GM19372 (cell line): ENCODE measurements at regions not wholly inside any gene's neighbourhood (a gene's known extent, or its start where the extent isn't known, plus 50 kb on each side); places are given as distances from the start of the nearest gene placed in this dataset.
A peak's percentile ranks its signal among the peaks of the same experiment; 100 is the strongest.

Experiments
- ATAC-seq: cut with Tn5 transposase; IDR thresholded peaks from one replicate; pipeline ENCODE4 v1.9.1; 2021; ENCODE audit warnings: mild to moderate bottlenecking, low read depth, moderate library complexity; ENCODE audit not compliant: unreplicated experiment

GRCh38 chr16:79309606-79310005, 290.9 kb downstream of the MAF start:
- ATAC-seq = no peak

GRCh38 chr16:79307214-79307613, 293.3 kb downstream of the MAF start:
- no peak for ATAC-seq

- no peak for ATAC-seq
Measured at GRCh38 chr16:79305074-79305473, 295.5 kb downstream of the MAF start.

GRCh38 chr16:79303959-79304387, 296.6 kb downstream of the MAF start:
- ATAC-seq = no peak

GRCh38 chr16:79303206-79303605, 297.3 kb downstream of the MAF start:
- ATAC-seq = no peak

- no peak for ATAC-seq
Measured at GRCh38 chr16:79302731-79303130, 297.8 kb downstream of the MAF start.

GRCh38 chr16:79301051-79301450, 299.5 kb downstream of the MAF start:
- ATAC-seq = no peak

GRCh38 chr16:79298894-79299799, 301.4 kb downstream of the MAF start:
- no peak for ATAC-seq

GRCh38 chr16:79298476-79298875, 302.1 kb downstream of the MAF start:
- ATAC-seq = no peak

GRCh38 chr16:79297805-79298204, 302.7 kb downstream of the MAF start:
- ATAC-seq = no peak

GRCh38 chr16:79297296-79297695, 303.2 kb downstream of the MAF start:
- no peak for ATAC-seq

GRCh38 chr16:79296491-79296890, 304.0 kb downstream of the MAF start:
- ATAC-seq = no peak

- ATAC-seq = no peak
Measured at GRCh38 chr16:79295746-79296145, 304.8 kb downstream of the MAF start.

- no peak for ATAC-seq
Measured at GRCh38 chr16:79295162-79295561, 305.4 kb downstream of the MAF start.

GRCh38 chr16:79294568-79294967, 306.0 kb downstream of the MAF start:
- no peak for ATAC-seq

- no peak for ATAC-seq
Measured at GRCh38 chr16:79293836-79294460, 306.6 kb downstream of the MAF start.

- ATAC-seq = no peak
Measured at GRCh38 chr16:79288066-79288465, 312.5 kb downstream of the MAF start.

GRCh38 chr16:79287424-79287917, 313.1 kb downstream of the MAF start:
- peak; percentile 11 for ATAC-seq

GRCh38 chr16:79286646-79287423, 313.7 kb downstream of the MAF start:
- ATAC-seq = peak; percentile 89

GRCh38 chr16:79284766-79285165, 315.8 kb downstream of the MAF start:
- no peak for ATAC-seq

GRCh38 chr16:79283578-79283977, 317.0 kb downstream of the MAF start:
- ATAC-seq = peak; percentile 43
